ENCODE measurements at regions not wholly inside any gene's neighbourhood (a gene's known extent, or its start where the extent isn't known, plus 50 kb on each side); places are given as distances from the start of the nearest gene placed in this dataset.

DNA sequence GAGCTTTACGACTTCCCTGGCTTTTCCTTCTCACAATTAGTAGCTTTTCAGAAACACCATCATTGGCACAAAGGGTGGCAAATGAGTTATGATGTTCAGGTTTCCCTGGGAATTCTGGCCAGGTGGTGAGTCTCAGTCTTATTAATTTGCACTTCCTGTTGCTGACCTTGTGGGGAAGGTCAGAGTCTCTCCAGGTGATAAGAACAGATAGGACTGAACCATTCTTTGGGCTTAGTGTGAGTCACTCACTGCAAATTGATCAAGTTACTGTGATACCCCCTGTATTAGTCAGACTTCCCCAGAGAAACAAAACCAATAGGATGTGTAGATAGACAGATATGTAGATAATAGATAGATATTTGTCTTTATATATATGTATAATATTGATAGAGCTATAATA is 53.8 kb upstream of the RANBP3L start:
- Histone ChIP-seq H3K36me3 (ENCODE audit: control insufficient read depth, insufficient read depth, low read length) (no peaks in the 10 kb centered on the region), H3K9me3 (ENCODE audit: control insufficient read depth, low read length) (no peaks in the 10 kb centered on the region), H3K27me3 (ENCODE audit: control insufficient read depth, insufficient read depth, low read length, poor library complexity, severe bottlenecking) (no peaks in the 10 kb centered on the region), H3K4me1 (ENCODE audit: control insufficient read depth, insufficient read depth, low read length) (no peaks in the 10 kb centered on the region), H3K9ac (ENCODE audit: extremely low read depth, low read length, poor library complexity, severe bottlenecking) (no peak overlapping the region), H3K27ac (ENCODE audit: low read depth, low read length) (no peak overlapping the region), H3K4me3 (ENCODE audit: low read length) (no peak overlapping the region)
- no peak overlapping the region for H3K27ac Mint-ChIP-seq
- H3K4me3 Mint-ChIP-seq, result no peak overlapping the region
- TF ChIP-seq, protein P1, sequence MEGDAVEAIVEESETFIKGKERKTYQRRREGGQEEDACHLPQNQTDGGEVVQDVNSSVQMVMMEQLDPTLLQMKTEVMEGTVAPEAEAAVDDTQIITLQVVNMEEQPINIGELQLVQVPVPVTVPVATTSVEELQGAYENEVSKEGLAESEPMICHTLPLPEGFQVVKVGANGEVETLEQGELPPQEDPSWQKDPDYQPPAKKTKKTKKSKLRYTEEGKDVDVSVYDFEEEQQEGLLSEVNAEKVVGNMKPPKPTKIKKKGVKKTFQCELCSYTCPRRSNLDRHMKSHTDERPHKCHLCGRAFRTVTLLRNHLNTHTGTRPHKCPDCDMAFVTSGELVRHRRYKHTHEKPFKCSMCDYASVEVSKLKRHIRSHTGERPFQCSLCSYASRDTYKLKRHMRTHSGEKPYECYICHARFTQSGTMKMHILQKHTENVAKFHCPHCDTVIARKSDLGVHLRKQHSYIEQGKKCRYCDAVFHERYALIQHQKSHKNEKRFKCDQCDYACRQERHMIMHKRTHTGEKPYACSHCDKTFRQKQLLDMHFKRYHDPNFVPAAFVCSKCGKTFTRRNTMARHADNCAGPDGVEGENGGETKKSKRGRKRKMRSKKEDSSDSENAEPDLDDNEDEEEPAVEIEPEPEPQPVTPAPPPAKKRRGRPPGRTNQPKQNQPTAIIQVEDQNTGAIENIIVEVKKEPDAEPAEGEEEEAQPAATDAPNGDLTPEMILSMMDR (conservative IDR thresholded peaks at IDR 0.05), result no peak
- no peaks in the 10 kb centered on the region for H3K36me3 Mint-ChIP-seq (ENCODE audit: low read depth)
- H3K4me1 Mint-ChIP-seq, result no peaks in the 10 kb centered on the region
- 100% methylated on average over 1 of the region's 1 CpG; no CpG with 5 or more reads in 1 of the 2 experiments for WGBS, 2 experiments (ENCODE audit: insufficient coverage in 1 of 2, insufficient read length in 1 of 2)
- H3K9me3 Mint-ChIP-seq, result no peaks in the 10 kb centered on the region
- H3K27me3 Mint-ChIP-seq (ENCODE audit: insufficient read depth), result peaks cover 7% of the 10 kb centered on the region
- DNase-seq, result no peak

DNA sequence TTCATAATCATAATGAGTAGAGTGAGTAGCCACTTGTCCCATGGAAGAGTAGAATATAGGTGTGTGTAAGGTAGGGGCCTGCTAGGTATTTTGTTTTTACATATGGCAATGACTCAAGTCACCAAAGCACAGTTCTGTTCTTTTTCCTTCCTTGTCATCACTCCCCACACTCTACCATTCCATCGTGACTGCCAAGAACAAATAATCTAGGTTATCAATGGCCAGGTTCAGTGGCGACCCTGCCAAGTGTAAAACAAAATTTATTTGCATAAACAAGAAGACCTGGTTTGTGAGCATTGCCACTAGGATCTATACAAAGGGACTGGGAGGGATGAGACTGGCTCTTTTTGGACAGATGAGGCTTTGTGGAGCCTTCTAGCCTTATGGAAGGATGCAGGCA is 55.2 kb upstream of the RANBP3L start:
- no peaks in the 10 kb centered on the region for H3K9me3 ChIP-seq (ENCODE audit: control insufficient read depth, low read length)
- 80 to 90% methylated on average over 1 to 2 of the region's 2 CpGs for WGBS, 2 experiments (ENCODE audit: insufficient coverage in 1 of 2, insufficient read length in 1 of 2)
- H3K4me1 Mint-ChIP-seq, result no peaks in the 10 kb centered on the region
- H3K36me3 Mint-ChIP-seq (ENCODE audit: low read depth), result no peaks in the 10 kb centered on the region
- TF ChIP-seq, protein P1 (conservative IDR thresholded peaks at IDR 0.05), result no peak
- no peak overlapping the region for H3K4me3 Mint-ChIP-seq
- DNase-seq, result no peak
- H3K27me3 ChIP-seq (ENCODE audit: control insufficient read depth, insufficient read depth, low read length, poor library complexity, severe bottlenecking), result no peaks in the 10 kb centered on the region
- no peak overlapping the region for H3K9ac ChIP-seq (ENCODE audit: extremely low read depth, low read length, poor library complexity, severe bottlenecking)
- H3K4me3 ChIP-seq (ENCODE audit: low read length), result no peak overlapping the region
- H3K27ac Mint-ChIP-seq, result no peak overlapping the region
- H3K27ac ChIP-seq (ENCODE audit: low read depth, low read length), result no peak overlapping the region
- no peaks in the 10 kb centered on the region for H3K36me3 ChIP-seq (ENCODE audit: control insufficient read depth, insufficient read depth, low read length)
- no peaks in the 10 kb centered on the region for H3K4me1 ChIP-seq (ENCODE audit: control insufficient read depth, insufficient read depth, low read length)
- peaks cover 7% of the 10 kb centered on the region for H3K27me3 Mint-ChIP-seq (ENCODE audit: insufficient read depth)
- H3K9me3 Mint-ChIP-seq, result no peaks in the 10 kb centered on the region

GRCh38 chr5:36357391-36357975 is 55.8 kb upstream of the RANBP3L start:
- Histone ChIP-seq H3K27me3 (ENCODE audit: control insufficient read depth, insufficient read depth, low read length, poor library complexity, severe bottlenecking) (no peaks in the 10 kb centered on the region), H3K27ac (ENCODE audit: low read depth, low read length) (no peak overlapping the region), H3K36me3 (ENCODE audit: control insufficient read depth, insufficient read depth, low read length) (no peaks in the 10 kb centered on the region), H3K9me3 (ENCODE audit: control insufficient read depth, low read length) (no peaks in the 10 kb centered on the region), H3K9ac (ENCODE audit: extremely low read depth, low read length, poor library complexity, severe bottlenecking) (no peak overlapping the region), H3K4me3 (ENCODE audit: low read length) (no peak overlapping the region), H3K4me1 (ENCODE audit: control insufficient read depth, insufficient read depth, low read length) (no peaks in the 10 kb centered on the region)
- 76 to 84% methylated on average over 3 to 5 of the region's 5 CpGs for WGBS, 2 experiments (ENCODE audit: insufficient coverage in 1 of 2, insufficient read length in 1 of 2)
- Mint-ChIP-seq H3K27ac (no peak overlapping the region), H3K9me3 (no peaks in the 10 kb centered on the region), H3K4me1 (no peaks in the 10 kb centered on the region), H3K4me3 (no peak overlapping the region), H3K36me3 (ENCODE audit: low read depth) (no peaks in the 10 kb centered on the region), H3K27me3 (ENCODE audit: insufficient read depth) (peaks cover 7% of the 10 kb centered on the region)
- no peak for DNase-seq
- TF ChIP-seq, protein P1 (conservative IDR thresholded peaks at IDR 0.05), result no peak
